ENCODE measurements at regions not wholly inside any gene's neighbourhood (a gene's known extent, or its start where the extent isn't known, plus 50 kb on each side); places are given as distances from the start of the nearest gene placed in this dataset.
A peak's percentile ranks its signal among the peaks of the same experiment; 100 is the strongest.
"Not testable (repeated sequence)": the region's sequence is repeated elsewhere in the genome, so short reads cannot be mapped to it uniquely, and the experiment has no call there.

DNA sequence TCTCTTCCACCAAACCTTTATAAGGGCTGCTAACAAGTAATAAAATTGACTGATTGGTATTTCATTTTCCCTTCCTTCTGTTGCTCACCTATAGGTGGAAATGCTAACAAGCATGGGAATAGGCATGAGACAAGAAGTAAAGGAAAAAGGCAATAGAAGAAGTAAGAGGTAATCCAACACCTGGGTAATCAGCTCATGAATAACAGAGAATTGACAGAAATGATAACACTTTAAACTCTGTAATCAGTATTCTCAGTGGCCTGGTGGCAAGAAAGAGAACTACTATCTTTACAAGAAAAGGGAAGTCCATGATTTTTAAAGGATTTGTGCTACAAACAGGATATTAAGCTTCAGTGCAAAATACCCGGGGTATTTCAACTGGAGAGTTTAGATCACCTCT, 737.8 kb downstream of the RERGL start:
- no peak for DNase-seq

GRCh38 chr12:17348311-17348710, 741.7 kb downstream of the RERGL start:
- no peak for DNase-seq

DNA sequence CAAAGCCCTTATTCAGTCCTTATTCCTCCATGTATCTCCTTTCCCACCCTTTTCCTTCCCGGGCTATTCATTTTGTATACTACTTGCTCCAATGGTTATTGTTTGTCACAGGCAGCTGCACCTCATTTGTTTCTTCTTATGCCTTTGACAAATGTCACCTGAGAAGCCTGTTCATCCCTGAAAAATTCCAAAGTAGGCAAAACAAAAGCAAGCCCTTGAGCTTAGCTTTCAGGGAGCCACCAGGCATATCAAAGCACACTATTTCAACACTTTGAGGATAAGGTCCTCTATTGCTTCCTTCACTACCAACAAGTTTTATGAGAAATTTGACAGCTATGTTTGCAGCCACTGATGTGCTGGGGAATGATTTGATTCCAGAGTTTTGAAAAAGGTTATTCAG, 738.7 kb upstream of the LMO3 start:
- DNase-seq: no peak

DNA sequence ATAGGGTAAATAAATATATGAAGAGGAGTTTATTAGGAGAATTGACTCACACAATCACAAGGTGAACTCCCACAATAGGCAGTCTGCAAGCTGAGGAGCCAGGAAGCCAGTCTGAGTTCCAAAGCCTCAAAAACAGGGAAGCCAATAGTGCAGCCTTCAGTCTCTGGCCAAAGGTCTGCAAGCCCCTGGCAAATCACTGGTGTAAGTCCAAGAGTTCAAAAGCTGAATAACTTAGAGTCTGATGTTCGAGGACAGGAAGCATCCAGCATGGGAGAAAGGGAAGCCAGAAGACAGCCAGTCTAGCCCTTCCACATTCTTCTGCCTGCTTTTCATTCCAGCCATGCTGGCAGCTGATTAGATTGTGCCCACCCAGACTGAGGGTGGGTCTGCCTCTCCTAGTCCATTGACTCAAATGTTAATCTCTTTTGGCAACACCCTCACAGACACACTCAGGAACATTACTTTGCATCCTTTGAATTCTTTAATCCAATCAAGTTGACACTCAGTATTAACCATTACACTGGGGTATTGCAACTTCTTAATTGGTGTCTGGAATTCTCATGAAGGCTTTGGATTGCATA, 736.5 kb upstream of the LMO3 start:
- peak; percentile 90 for DNase-seq

DNA sequence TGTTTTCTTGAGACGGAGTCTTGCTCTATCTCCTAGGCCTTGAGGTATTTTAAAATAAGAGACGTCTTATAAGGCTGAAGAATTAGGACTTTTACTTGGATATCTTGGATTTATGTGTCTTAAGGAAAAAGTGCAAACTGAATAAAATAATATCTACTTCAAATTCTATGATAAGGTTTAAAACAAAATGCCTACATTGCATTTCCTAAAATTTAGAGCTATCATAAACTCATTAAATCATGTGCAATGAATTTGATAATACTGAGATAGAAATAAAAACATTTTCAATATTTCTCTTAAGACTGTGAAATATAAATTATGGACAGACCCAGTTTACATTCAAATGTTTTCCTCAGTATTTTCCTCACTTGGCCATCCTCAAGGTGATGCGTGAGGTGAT, 729.5 kb upstream of the LMO3 start:
- no peak for DNase-seq

DNA sequence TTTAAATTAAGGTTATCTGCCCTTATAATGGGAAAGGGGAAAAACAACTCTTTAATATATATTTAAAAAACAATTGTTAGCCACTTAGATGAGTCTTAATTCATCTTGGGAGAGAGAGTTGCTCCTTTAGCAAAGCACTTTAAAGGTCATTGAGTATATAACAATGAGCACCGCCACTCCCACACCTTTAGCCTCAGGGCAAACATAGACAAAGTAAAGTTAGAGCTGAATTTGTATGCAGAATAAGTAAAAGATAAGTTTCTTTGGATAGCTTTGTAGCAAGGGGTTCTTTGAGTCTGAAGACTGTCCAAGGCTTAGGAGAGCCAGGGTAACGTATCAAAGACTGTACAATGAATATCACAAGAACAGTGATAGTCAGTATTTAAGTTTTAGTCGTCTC, 728.8 kb upstream of the LMO3 start:
- DNase-seq: peak; percentile 56

GRCh38 chr12:17333287-17333686, 727.3 kb upstream of the LMO3 start:
- no peak for DNase-seq

DNA sequence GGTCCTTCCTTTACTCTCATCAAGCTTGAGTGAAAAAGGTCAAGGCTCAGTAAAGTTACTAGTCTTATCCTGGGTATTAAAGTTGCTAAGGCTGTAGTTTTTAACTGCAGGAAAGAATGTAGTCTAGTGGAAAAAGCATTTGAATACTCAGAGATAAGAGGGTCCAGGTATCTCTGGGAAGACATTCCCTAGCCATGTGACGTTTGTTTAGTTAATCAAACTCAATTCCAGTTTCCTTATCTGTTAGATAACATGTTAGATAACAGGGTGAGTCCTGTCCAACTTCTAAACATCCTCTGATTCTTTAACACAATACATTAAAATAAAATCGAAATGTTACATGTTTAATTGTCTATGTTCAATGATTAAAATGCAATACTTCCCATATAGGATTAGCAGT, 720.7 kb upstream of the LMO3 start:
- no peak for DNase-seq

- no peak for DNase-seq
Observed at GRCh38 chr12:17322090-17322489, 716.1 kb upstream of the LMO3 start.

DNA sequence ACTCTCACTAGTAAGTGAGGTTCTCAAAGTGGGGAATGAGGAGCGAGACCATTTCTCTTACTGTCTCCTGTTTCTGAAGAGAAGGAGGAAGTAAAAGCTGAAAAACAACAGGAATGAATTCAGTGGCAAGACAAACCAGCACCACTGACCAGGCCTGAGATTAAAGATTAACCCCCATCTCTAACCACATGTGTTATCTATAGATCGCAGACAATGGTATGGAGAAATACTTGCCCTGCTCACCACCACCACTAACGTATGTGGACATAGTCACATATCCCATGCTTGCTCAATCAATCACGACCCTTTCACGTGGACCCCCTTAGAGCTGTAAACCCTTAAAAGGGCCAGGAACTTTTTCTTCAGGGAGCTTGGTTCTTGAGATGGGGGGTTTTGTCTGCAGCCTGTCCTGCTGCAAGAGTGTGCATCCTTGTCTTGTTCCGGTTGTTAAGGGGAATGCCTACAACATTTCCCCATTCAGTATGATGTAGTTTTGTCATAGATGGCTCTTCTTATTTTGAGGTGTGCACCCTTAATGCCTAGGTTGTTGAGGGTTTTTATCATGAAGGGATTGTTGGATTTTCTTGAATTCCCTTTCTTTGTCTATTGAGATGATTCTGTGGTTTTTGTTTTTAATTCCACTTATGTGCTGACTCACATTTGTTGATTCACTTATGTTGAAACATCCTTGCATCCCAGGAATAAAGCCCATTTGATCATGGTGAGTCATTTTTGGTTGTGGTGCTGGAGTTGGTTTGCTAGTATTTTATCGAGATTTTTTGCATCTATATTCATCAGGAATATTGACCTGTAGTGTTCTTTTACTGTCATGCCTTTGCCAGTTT, 698.8 kb upstream of the LMO3 start:
- DNase-seq: no peak

DNA sequence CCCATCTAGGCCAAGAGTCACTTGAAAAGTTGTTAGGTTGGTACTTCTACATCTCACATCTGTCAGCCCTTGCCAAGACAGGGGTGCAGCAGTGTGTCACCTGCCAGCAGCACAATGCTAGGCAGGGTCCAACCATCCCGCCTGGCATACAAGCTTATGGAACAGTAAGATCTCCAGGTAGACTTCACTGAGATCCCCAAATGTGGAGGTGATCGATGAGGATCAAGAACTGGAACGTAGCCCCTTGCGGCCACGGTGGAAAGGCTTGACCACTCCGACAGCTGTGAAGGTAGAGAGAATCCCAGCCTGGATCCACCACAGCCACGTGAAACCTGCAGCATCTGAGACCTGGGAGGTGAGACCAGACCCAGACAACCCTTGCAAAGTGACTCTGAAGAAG, 696.0 kb upstream of the LMO3 start:
- no peak for DNase-seq

DNA sequence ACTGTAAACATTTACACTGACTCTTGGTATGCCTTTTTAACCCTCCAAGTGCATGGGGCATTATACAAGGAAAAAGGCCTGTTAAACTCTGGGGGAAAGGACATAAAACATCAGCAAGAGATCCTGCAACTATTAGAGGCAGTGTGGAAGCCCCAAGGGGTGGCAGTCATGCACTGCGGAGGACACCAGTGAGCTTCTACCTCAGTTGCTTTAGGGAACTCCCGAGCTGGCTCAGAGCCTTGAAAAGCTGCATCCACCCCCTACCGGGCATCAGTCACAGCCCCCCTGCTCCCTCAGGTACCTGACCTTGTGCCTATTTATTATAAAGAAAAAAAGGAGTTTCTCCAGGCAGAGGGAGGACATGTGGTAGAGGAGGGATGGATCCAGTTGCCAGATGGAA, 695.6 kb upstream of the LMO3 start:
- no peak for DNase-seq

GRCh38 chr12:17296882-17297281, 690.9 kb upstream of the LMO3 start:
- no peak for DNase-seq

- DNase-seq: no peak
Observed at GRCh38 chr12:17286874-17287273, 680.9 kb upstream of the LMO3 start.

GRCh38 chr12:17284873-17285272, 678.9 kb upstream of the LMO3 start:
- no peak for DNase-seq

- DNase-seq: no peak
Observed at GRCh38 chr12:17283563-17283962, 677.6 kb upstream of the LMO3 start.

GRCh38 chr12:17282169-17282568, 676.2 kb upstream of the LMO3 start:
- not testable (repeated sequence) for DNase-seq

DNA sequence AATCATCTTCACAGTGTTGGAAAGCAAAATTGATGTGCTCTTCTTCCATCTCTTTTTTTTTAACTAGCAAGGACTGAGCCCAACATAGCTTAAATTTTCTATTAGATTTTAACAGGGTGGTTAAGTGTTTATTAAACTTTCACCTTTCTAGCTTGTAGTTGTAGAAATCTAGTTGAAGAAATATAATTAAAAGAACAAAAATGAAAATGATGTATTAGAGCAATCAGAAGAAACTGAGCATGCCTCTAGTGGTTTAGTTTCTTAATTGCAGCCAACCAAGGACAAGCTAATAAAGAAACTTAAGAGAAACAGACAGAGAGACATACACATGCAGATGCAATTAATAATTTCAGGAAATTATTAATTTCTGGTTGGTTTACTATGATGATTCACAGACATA, 673.0 kb upstream of the LMO3 start:
- DNase-seq: no peak

DNA sequence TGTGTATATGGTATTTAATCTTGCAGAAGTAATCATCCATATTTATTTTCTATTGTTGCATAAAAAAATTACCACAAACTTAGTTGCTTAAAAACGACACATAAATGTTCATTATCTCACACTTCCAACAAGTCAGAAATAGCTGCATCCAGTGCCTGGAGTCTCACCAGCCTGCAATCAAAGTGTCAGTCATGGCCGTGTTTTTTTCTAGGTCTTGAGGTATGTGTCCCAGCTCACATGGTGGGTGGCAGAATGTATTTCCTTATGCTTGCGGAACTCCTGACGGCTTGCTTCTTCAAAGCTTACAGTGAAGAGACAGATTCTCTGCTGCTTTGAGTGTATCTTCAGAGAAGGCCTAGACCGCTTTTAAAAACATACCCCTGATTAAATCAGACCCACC, 670.2 kb upstream of the LMO3 start:
- no peak for DNase-seq

DNA sequence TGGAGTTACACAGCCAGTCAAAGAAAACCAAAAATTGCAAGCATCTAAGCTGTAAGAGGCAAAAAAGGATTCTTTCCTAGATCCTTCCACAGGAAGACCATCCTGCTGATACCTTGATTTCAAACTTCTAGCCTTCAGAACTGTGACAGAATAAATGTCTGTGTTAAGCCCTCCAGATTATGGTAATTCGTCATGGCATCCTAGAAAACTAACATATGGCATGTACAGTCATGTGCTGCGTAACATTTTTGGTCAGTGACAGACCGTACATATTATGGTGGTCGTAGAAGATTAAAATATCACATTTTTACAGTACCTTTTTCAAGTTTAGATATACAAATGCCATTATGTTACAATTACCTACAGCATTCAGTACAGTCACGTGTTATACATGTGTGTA, 660.9 kb upstream of the LMO3 start:
- DNase-seq: no peak

- DNase-seq: no peak
Observed at GRCh38 chr12:17264603-17265002, 658.6 kb upstream of the LMO3 start.

GRCh38 chr12:17239874-17240273, 633.9 kb upstream of the LMO3 start:
- DNase-seq: no peak

DNA sequence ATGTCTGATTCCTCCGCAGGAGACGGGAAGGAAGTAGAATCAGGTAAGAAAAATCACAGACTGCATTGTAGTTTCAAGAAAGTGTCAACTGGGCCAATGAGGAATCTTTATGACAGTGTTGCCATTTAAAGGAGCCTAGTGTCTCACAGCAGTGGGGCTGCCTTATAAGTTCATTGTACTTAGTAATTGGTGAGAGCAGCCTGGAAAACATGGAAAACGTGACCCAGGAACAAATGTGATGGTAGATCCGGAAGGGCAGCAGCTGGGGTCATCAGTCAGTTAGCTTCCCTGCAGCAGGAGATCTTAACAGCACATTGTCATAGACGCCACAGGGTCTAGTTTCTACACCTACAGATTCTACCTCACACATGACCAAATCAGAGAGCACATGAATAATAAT, 630.0 kb upstream of the LMO3 start:
- no peak for DNase-seq

GRCh38 chr12:17215759-17216570, 610.0 kb upstream of the LMO3 start:
- DNase-seq: peak; percentile 59

Data from islet precursor cell (in vitro differentiated cells).